ENCODE measurements at regions not wholly inside any gene's neighbourhood (a gene's known extent, or its start where the extent isn't known, plus 50 kb on each side); places are given as distances from the start of the nearest gene placed in this dataset.

DNA sequence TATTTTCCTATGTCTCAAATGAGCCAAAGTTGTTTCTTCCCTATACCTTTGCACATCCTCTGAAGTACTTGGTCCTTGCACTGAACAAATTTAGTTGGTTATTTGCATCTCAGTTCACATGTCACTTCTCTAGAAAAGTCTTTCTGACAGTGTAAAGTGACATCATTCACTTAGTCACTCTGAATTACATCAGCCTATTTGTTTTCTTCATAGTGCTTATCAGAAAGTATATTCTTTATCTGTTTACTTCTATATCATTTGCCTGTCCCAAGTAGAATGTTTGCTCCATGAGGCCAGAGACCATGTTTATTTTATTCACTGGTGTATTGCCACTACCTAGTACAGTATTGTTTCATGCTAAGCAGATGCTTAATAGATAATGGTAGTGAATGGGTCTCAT is 173.7 kb downstream of the HNMT start:
- Histone ChIP-seq H4K91ac (ENCODE audit: insufficient read length, low read depth, low read length) (no peak overlapping the region), H3K27ac (ENCODE audit: insufficient read length, low read depth, low read length) (no peak overlapping the region), H3K79me2 (ENCODE audit: insufficient read depth, low read length) (no peaks in the 10 kb centered on the region), H3K4me1 (ENCODE audit: insufficient read depth, low read length) (no peaks in the 10 kb centered on the region; the same call in none of the 2 replicates), H3T11ph (ENCODE audit: low read length) (no peak overlapping the region), H3K9ac (ENCODE audit: extremely low read depth, insufficient read length, low read length) (no peak overlapping the region), H2AK5ac (ENCODE audit: insufficient read length, low read length) (no peak overlapping the region), H3K56ac (ENCODE audit: insufficient read length, low read depth, low read length) (no peak overlapping the region), H4K8ac (replicated peaks; ENCODE audit: insufficient read length, low read depth, low read length) (no peak overlapping the region), H3K18ac (ENCODE audit: insufficient read length, low read depth, low read length) (no peak overlapping the region), H2BK120ac (ENCODE audit: low read depth, low read length, poor library complexity, severe bottlenecking) (no peak overlapping the region), H2BK5ac (ENCODE audit: insufficient read length, low read length) (no peak overlapping the region), H3K4ac (ENCODE audit: low read depth, low read length) (no peak overlapping the region), H4K20me1 (ENCODE audit: control insufficient read depth, insufficient read depth, insufficient read length) (no peaks in the 10 kb centered on the region), H2AFZ (ENCODE audit: low read length) (no peak overlapping the region), H2BK12ac (ENCODE audit: insufficient read length, low read depth, low read length) (no peak overlapping the region), H3K4me2 (ENCODE audit: insufficient read depth, insufficient read length, low read length) (no peak overlapping the region), H3K23me2 (ENCODE audit: insufficient read length, low read depth, low read length, poor library complexity, severe bottlenecking) (no peaks in the 10 kb centered on the region), H3K23ac (ENCODE audit: insufficient read length, low read depth, low read length) (no peak overlapping the region), H3K79me1 (ENCODE audit: insufficient read depth, low read depth, low read length, poor library complexity, severe bottlenecking) (no peaks in the 10 kb centered on the region), H3K9me3 (ENCODE audit: control insufficient read depth, low read depth, low read length) (no peaks in the 10 kb centered on the region), H3K14ac (ENCODE audit: insufficient read depth, low read length) (no peak overlapping the region), H3K27me3 (ENCODE audit: insufficient read depth, low read length) (no peaks in the 10 kb centered on the region), H2BK15ac (ENCODE audit: low read depth, low read length) (no peak overlapping the region), H4K5ac (ENCODE audit: insufficient read length, low read depth, low read length) (no peak overlapping the region), H2BK20ac (ENCODE audit: low read depth, low read length, poor library complexity, severe bottlenecking) (no peak overlapping the region)
- Mint-ChIP-seq H3K4me3 (no peak overlapping the region), H3K27me3 (ENCODE audit: low read depth) (no peaks in the 10 kb centered on the region), H3K36me3 (ENCODE audit: insufficient read depth in 1 of 3, low read depth in 3 of 3) (no peaks in the 10 kb centered on the region; a peak in 1 of 7 replicates), H3K27ac (no peak overlapping the region; a peak in 1 of 7 replicates), H3K9me3 (no peaks in the 10 kb centered on the region), H3K4me1 (peaks cover 23 to 28% of the 10 kb centered on the region in 2 experiments)
- no peak for TF ChIP-seq CTCF (conservative IDR thresholded peaks at IDR 0.05)
- no peak for DNase-seq

All from H9 (cell line).